ENCODE measurements at regions not wholly inside any gene's neighbourhood (a gene's known extent, or its start where the extent isn't known, plus 50 kb on each side); places are given as distances from the start of the nearest gene placed in this dataset.

GRCh38 chr1:221845650-221846371 is 103.9 kb upstream of the DUSP10 start (continued):
- TF ChIP-seq ZEB2 (tag by site-specific recombination; IDR thresholded peaks at IDR 0.05): peak; percentile 54; the same call in 1 of the 2 replicates
- peak; percentile 53; the same call in 1 of the 2 replicates for TF ChIP-seq BCL6B (tag by site-specific recombination; IDR thresholded peaks at IDR 0.05)
- TF ChIP-seq ZIC2 (tag by site-specific recombination; IDR thresholded peaks at IDR 0.05): peak; percentile 72
- TF ChIP-seq YY2 (tag by site-specific recombination; IDR thresholded peaks at IDR 0.05): no peak
- TF ChIP-seq SCRT2 (tag by site-specific recombination; IDR thresholded peaks at IDR 0.05): peak; percentile 82
- TF ChIP-seq ZBTB17 (tag by site-specific recombination; IDR thresholded peaks at IDR 0.05): 0 out of 2 replicates have a peak, but pooled peaks have one; percentile 29
- 0 out of 2 replicates have a peak, but pooled peaks have one; percentile 21 for TF ChIP-seq ZXDB (tag by site-specific recombination; IDR thresholded peaks at IDR 0.05)
- 0 out of 2 replicates have a peak, but pooled peaks have one; percentile 39 for TF ChIP-seq SP7 (tag by site-specific recombination; IDR thresholded peaks at IDR 0.05)
- TF ChIP-seq OSR2 (tag by site-specific recombination; IDR thresholded peaks at IDR 0.05): no peak

- Histone ChIP-seq H3K9me3 (ENCODE audit: control insufficient read depth, insufficient read depth, low read depth, low read length) (no peaks in the 10 kb centered on the region), H3K4me3 (ENCODE audit: low read depth, low read length) (no peak overlapping the region), H3K4me1 (ENCODE audit: control insufficient read depth, insufficient read depth, low read length) (no peaks in the 10 kb centered on the region; the same call in 1 of the 2 replicates), H3K27ac (ENCODE audit: extremely low read depth, low read depth, low read length) (no peak overlapping the region), H3K36me3 (ENCODE audit: control insufficient read depth in 2 of 2, insufficient read depth in 1 of 2, low read length in 2 of 2) (no peaks in the 10 kb centered on the region)
- CTCF ChIA-PET: interaction anchor here (0.6 kb wide), 1 partner anchor 39 kb away, joined by 3 read pairs; no protein-coding TSS in a partner anchor
- POLR2A ChIA-PET: no interaction called here
- TF ChIP-seq ZNF132 (tag by site-specific recombination; IDR thresholded peaks at IDR 0.05; ENCODE audit: borderline replicate concordance) (no peak), ZNF140 (tag by site-specific recombination; IDR thresholded peaks at IDR 0.05) (no peak), ZNF768 (tag by site-specific recombination; IDR thresholded peaks at IDR 0.05) (no peak), ZNF560 (tag by site-specific recombination; IDR thresholded peaks at IDR 0.05; ENCODE audit: borderline replicate concordance) (no peak), HOXD13 (CRISPR knock-in tag; IDR thresholded peaks at IDR 0.05; ENCODE audit: borderline replicate concordance) (no peak), ZNF791 (tag by site-specific recombination; IDR thresholded peaks at IDR 0.05) (no peak), PRDM1 (tag by site-specific recombination; IDR thresholded peaks at IDR 0.05) (no peak), ZNF544 (tag by site-specific recombination; IDR thresholded peaks at IDR 0.05) (no peak)
Measured at GRCh38 chr1:221841983-221842335, 100.1 kb upstream of the DUSP10 start.

- H3K4me1 ChIP-seq (ENCODE audit: control insufficient read depth, insufficient read depth, low read length): no peaks in the 10 kb centered on the region; the same call in 1 of the 2 replicates
- ChIA-PET CTCF (interaction anchor here (0.6 to 1.1 kb wide), 2 partner anchors 17 to 39 kb away, joined by 3 read pairs; no protein-coding TSS in a partner anchor), POLR2A (no interaction called here)
- TF ChIP-seq BCL6B (tag by site-specific recombination; IDR thresholded peaks at IDR 0.05) (no peak), ZNF623 (tag by site-specific recombination; IDR thresholded peaks at IDR 0.05) (no peak)
- no peak overlapping the region for H3K27ac ChIP-seq (ENCODE audit: extremely low read depth, low read depth, low read length)
- no peaks in the 10 kb centered on the region for H3K9me3 ChIP-seq (ENCODE audit: control insufficient read depth, insufficient read depth, low read depth, low read length)
- H3K4me3 ChIP-seq (ENCODE audit: low read depth, low read length): no peak overlapping the region
- H3K36me3 ChIP-seq (ENCODE audit: control insufficient read depth in 2 of 2, insufficient read depth in 1 of 2, low read length in 2 of 2): no peaks in the 10 kb centered on the region
Measured at GRCh38 chr1:221841251-221841982, 99.5 kb upstream of the DUSP10 start.

Data from HEK293 (cell line).